Pancreas (tissue), 10 donors: ENCODE measurements at regions not wholly inside any gene's neighbourhood (a gene's known extent, or its start where the extent isn't known, plus 50 kb on each side); places are given as distances from the start of the nearest gene placed in this dataset.

ENCODE experiments used
- ATAC-seq, 4 donors: fragments of 200-7000 bp; cut with Tn5 transposase; one replicate each; pipeline versions ENCODE4 v1.8.0 to v1.9.1; 2020; ENCODE audit warnings: mild to moderate bottlenecking in 4 of 4, moderate library complexity in 4 of 4
- DNase-seq, 6 donors: peaks; one replicate each; pipeline ENCODE4 v3.0.0-alpha.2; 2020
- FAIRE-seq: peaks from 2 replicates; lab custom pipeline; 2012; peaks lifted over from hg19 to GRCh38; lab: Jason Lieb, UNC
- H3K27ac ChIP-seq, 4 donors: fragments of 200-600 bp; sonication (generic); 1 replicate in 3 of 4; 2 replicates in 1 of 4; pipeline versions ENCODE4 v1.5.0 to v1.8.0; 2020
- H3K27me3 ChIP-seq, 4 donors: fragments of 200-600 bp; one replicate each; pipeline ENCODE4 v1.8.0; 2021
- H3K36me3 ChIP-seq, 3 donors: fragments of 200-600 bp; sonication (generic) in 1 of 3; one replicate each; pipeline versions ENCODE4 v1.5.0 to v1.8.0; 2020 to 2021
- H3K4me1 ChIP-seq, 3 donors: fragments of 200-600 bp; one replicate each; pipeline ENCODE4 v1.8.0; 2021
- H3K4me3 ChIP-seq, 4 donors: fragments of 200-600 bp; sonication (generic) in 2 of 4; one replicate each; pipeline versions ENCODE4 v1.5.0 to v1.8.0; 2020 to 2021
- H3K9me3 ChIP-seq, 4 donors: fragments of 200-600 bp; one replicate each; pipeline ENCODE4 v1.8.0; 2021
- WGBS, 2 donors: extraction: QIAGEN DNeasy Blood & Tissue Kit; methylation state at CpG; one replicate each; pipeline ENCODE4 v1.1.7; 2013; 5-methylcytosine and 5-hydroxymethylcytosine counted together
- intact Hi-C, 3 donors: fragments of 100-400 bp; cut with DNase I; formaldehyde crosslinking; loops; one replicate each; pipeline versions ENCODE4 v1.11.1 to v1.14.2; 2022
- TF ChIP-seq, protein P1 (sequence below), 4 donors: fragments of 200-600 bp; sonication (generic) in 3 of 4; IDR thresholded peaks; one replicate each; pipeline versions ENCODE4 v1.5.0 to v1.8.0; 2021; ENCODE audit warnings: antibody characterized with exemption in 4 of 4
- donor health status: healthy with polysubstance abuse.
- donor health status: DM: no; HTN: no; CAD: no; lungs with moderate emphysema.
- donor health status: DM: no; HTN: no; CAD: no.
- donor health status: control.
- donor health status: control.
- donor health status: Bipolar disorder and iron deficiency.
- donor health status: DM: yes; HTN: yes; CAD: no.
- donor health status: DM: no; HTN: no; CAD: no.
- donor health status: DM: no; HTN: no; CAD: no.
- donor health status: DM: yes; HTN: yes; CAD: no.

DNA sequence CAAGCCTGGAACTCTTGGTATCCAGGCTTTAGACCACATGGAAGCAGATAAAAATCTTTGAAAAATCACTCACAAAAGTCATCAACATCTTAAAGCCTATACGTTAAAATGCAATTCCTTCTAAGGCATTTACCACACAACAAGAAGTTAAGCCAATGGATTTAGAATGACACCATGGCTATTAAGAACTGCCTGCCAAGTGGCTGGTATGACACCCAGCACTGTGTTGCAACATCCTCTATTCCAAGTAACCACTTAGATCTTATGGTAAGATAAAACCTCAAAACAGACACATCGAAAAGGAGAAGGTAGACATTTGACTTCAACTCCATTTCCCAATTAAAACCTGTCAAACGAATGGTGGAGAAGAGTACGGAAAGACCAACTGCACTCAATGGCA, 344.2 kb upstream of the SLC30A5 start:
- Histone ChIP-seq H3K27ac (no peak overlapping the region), H3K27me3 (no peaks in the 10 kb centered on the region), H3K36me3 (no peaks in the 10 kb centered on the region), H3K4me1 (no peaks in the 10 kb centered on the region), H3K4me3 (no peak overlapping the region), H3K9me3 (no peaks in the 10 kb centered on the region)
- no peak for FAIRE-seq
- DNase-seq: no peak
- ATAC-seq: no peak
- WGBS, 2 donors: 79 to 94% methylated on average over 4 of the region's 4 CpGs
- intact Hi-C loops: no loop called here
- TF ChIP-seq, protein P1, sequence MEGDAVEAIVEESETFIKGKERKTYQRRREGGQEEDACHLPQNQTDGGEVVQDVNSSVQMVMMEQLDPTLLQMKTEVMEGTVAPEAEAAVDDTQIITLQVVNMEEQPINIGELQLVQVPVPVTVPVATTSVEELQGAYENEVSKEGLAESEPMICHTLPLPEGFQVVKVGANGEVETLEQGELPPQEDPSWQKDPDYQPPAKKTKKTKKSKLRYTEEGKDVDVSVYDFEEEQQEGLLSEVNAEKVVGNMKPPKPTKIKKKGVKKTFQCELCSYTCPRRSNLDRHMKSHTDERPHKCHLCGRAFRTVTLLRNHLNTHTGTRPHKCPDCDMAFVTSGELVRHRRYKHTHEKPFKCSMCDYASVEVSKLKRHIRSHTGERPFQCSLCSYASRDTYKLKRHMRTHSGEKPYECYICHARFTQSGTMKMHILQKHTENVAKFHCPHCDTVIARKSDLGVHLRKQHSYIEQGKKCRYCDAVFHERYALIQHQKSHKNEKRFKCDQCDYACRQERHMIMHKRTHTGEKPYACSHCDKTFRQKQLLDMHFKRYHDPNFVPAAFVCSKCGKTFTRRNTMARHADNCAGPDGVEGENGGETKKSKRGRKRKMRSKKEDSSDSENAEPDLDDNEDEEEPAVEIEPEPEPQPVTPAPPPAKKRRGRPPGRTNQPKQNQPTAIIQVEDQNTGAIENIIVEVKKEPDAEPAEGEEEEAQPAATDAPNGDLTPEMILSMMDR (IDR thresholded peaks at IDR 0.05): no peak

DNA sequence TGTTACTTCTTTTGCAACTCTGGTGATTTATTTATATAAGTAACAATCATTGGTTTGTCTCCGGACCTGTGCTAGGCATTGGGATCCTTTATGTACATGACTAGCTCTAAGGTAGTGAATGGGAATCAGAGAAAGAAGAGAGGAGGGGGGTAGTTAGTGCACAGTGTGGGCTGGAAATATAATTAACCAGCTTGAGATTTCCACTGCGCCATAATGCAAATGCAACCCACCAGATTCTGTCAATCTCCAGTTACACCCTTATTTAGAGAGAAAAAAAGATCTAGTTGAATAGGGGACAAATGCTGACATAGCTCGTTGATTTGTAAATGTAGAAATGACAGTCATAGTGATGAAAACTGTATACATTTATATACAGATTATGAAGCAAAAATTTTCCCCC, 342.2 kb upstream of the SLC30A5 start:
- H3K4me3 ChIP-seq: no peak overlapping the region
- ATAC-seq: no peak
- no peak for DNase-seq
- intact Hi-C loops: no loop called here
- no peak for FAIRE-seq
- H3K4me1 ChIP-seq: no peaks in the 10 kb centered on the region
- H3K9me3 ChIP-seq: no peaks in the 10 kb centered on the region
- WGBS, 2 donors: 74 to 86% methylated on average over 3 of the region's 3 CpGs
- no peaks in the 10 kb centered on the region for H3K36me3 ChIP-seq
- H3K27me3 ChIP-seq: no peaks in the 10 kb centered on the region
- TF ChIP-seq, protein P1 (IDR thresholded peaks at IDR 0.05): no peak
- no peak overlapping the region for H3K27ac ChIP-seq

DNA sequence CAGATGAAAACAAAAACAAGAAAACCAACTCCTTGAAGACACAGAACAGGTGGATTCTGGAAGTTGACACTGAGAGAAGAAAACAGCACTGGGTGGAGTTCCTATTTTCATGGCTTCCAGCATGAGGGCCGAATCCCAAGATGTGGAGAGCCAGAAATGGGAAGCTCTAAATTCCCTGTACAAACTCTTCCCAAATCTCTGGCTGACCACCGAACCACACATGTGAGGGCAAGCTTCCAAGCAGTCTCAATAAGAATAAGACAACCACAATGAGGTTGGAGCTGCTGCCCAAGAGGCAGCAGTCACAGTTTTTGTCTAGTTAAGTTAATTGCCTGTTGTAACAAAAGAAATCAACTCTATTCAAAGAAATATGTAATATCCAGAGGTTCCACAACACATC, 339.3 kb upstream of the SLC30A5 start:
- Histone ChIP-seq H3K4me1 (no peaks in the 10 kb centered on the region), H3K27ac (no peak overlapping the region), H3K4me3 (no peak overlapping the region), H3K9me3 (no peaks in the 10 kb centered on the region), H3K27me3 (no peaks in the 10 kb centered on the region), H3K36me3 (no peaks in the 10 kb centered on the region)
- FAIRE-seq (no peak), ATAC-seq (no peak), DNase-seq (no peak)
- WGBS, 2 donors: 71 to 72% methylated on average over 2 of the region's 2 CpGs
- intact Hi-C loops: no loop called here
- TF ChIP-seq, protein P1 (IDR thresholded peaks at IDR 0.05): no peak

DNA sequence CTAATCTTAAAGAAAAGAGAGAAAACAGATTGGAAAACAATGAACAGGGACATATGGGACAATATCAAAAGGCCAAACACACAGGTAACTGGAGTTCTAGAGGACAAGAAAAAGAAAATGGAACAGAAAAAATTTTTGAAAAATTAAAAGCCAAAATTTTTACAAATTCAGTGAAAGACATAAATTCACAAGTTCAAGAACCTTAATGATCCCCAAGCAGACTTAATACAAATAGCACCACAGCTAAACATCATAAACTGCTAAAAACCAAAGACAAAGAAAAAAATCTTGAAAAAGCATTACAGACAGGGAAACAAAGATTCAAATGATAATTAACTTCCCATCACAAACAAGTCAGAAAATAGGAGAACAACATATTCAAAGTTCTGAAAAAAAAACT, 338.5 kb upstream of the SLC30A5 start:
- H3K27ac ChIP-seq: no peak overlapping the region
- intact Hi-C loops: no loop called here
- ATAC-seq (no peak), FAIRE-seq (no peak), DNase-seq (no peak)
- H3K4me3 ChIP-seq: no peak overlapping the region
- no peaks in the 10 kb centered on the region for H3K9me3 ChIP-seq
- TF ChIP-seq, protein P1 (IDR thresholded peaks at IDR 0.05): no peak
- H3K4me1 ChIP-seq: no peaks in the 10 kb centered on the region
- H3K27me3 ChIP-seq: no peaks in the 10 kb centered on the region
- H3K36me3 ChIP-seq: no peaks in the 10 kb centered on the region

DNA sequence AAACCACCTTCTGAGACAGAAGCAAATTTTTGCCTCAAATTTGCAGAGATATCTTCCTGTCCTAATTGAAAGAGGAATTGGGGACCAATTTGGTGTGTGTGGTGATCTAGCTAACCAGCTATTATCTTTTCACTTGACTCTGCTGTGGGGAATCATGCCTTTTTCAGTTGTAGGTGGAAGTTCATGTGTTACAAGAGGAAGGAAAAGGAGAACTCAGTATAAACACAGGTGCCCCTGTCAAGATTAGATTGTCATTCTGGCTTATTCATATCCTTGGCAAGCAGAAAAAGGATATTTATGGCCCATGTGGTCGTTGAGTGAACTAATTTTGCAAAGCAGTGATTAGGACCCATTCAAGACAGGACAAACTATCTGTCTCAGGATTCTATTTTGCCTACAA, 336.8 kb upstream of the SLC30A5 start:
- no peak overlapping the region for H3K4me3 ChIP-seq
- H3K9me3 ChIP-seq: no peaks in the 10 kb centered on the region
- H3K27me3 ChIP-seq: no peaks in the 10 kb centered on the region
- no peaks in the 10 kb centered on the region for H3K36me3 ChIP-seq
- no peaks in the 10 kb centered on the region for H3K4me1 ChIP-seq
- H3K27ac ChIP-seq: no peak overlapping the region
- FAIRE-seq (no peak), ATAC-seq (no peak), DNase-seq (no peak)
- intact Hi-C loops: no loop called here
- TF ChIP-seq, protein P1 (IDR thresholded peaks at IDR 0.05): no peak
- WGBS, 2 donors: 13 to 17% methylated on average over 1 of the region's 1 CpG
